ENCODE measurements at regions not wholly inside any gene's neighbourhood (a gene's known extent, or its start where the extent isn't known, plus 50 kb on each side); places are given as distances from the start of the nearest gene placed in this dataset.

GRCh38 chr3:82177774-82178173 lies 416.3 kb upstream of the GBE1 start:
- Histone ChIP-seq H3K4me3 (replicated peaks in 1 of 3; ENCODE audit: low read depth in 2 of 3, low read length in 3 of 3) (no peak overlapping the region), H3K4me2 (replicated peaks; ENCODE audit: extremely low read depth, low read length, poor library complexity, severe bottlenecking) (no peak overlapping the region), H3K36me3 (replicated peaks in 1 of 2; ENCODE audit: control insufficient read depth in 1 of 2, insufficient read depth in 2 of 2, low read length in 2 of 2) (no peaks in the 10 kb centered on the region), H3K9ac (ENCODE audit: insufficient read depth, low read length, poor library complexity, severe bottlenecking) (no peak overlapping the region), H2AFZ (ENCODE audit: insufficient read depth, low read depth, low read length, poor library complexity, severe bottlenecking) (no peak overlapping the region), H3K4me1 (ENCODE audit: control insufficient read depth in 1 of 2, insufficient read depth in 2 of 2, low read length in 2 of 2) (no peaks in the 10 kb centered on the region), H3K9me3 (replicated peaks in 1 of 2; ENCODE audit: control insufficient read depth in 1 of 2, insufficient read depth in 1 of 2, low read length in 2 of 2) (peaks cover 0 to 7% of the 10 kb centered on the region in 2 donors), H3K27ac (ENCODE audit: low read depth in 1 of 2, low read length in 2 of 2) (no peak overlapping the region), H3K27me3 (ENCODE audit: control insufficient read depth in 2 of 2, insufficient read depth in 2 of 2, low read length in 2 of 2) (no peaks in the 10 kb centered on the region), H4K20me1 (ENCODE audit: insufficient read depth, low read length) (no peaks in the 10 kb centered on the region), H3K79me2 (ENCODE audit: insufficient read depth, low read length) (no peaks in the 10 kb centered on the region)
- Mint-ChIP-seq H3K4me3 (no peak overlapping the region), H3K27me3 (ENCODE audit: low read depth in 3 of 3) (peaks cover 0 to 3% (median 0%) of the 10 kb centered on the region in 3 donors), H3K36me3 (no peaks in the 10 kb centered on the region), H3K4me1 (no peaks in the 10 kb centered on the region), H3K27ac (no peak overlapping the region), H3K9me3 (peaks cover 5 to 15% (median 10%) of the 10 kb centered on the region in 7 donors)
- intact Hi-C loops (cut with micrococcal nuclease) = no loop called here
- TF ChIP-seq CTCF (IDR thresholded peaks at IDR 0.05) = no peak
- no peak for DNase-seq

DNA sequence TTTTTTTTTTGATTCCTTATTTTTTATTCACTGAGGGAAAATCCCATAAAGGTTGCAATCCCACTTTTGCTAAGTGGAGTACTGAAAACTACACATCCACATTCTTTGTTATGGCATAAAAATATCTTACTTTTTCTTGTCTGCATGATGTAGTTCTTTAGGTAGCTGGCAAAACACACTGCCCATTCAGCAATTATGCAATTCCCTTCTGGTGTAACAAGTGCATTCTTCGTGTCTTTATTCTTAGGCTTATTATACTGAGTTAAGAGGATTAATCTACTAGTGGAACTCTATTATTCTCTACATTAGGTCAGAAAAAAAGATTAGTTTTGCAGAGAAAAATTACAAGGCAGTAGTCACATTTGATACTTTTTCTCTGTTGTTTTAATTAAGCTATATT lies 403.8 kb upstream of the GBE1 start:
- no peaks in the 10 kb centered on the region for H3K9me3 ChIP-seq (replicated peaks in 1 of 2; ENCODE audit: control insufficient read depth in 1 of 2, insufficient read depth in 1 of 2, low read length in 2 of 2)
- intact Hi-C loops (cut with micrococcal nuclease) = no loop called here
- no peak for TF ChIP-seq CTCF (IDR thresholded peaks at IDR 0.05)
- H3K4me2 ChIP-seq (replicated peaks; ENCODE audit: extremely low read depth, low read length, poor library complexity, severe bottlenecking) = no peak overlapping the region
- H3K4me3 ChIP-seq (replicated peaks in 1 of 3; ENCODE audit: low read depth in 2 of 3, low read length in 3 of 3) = no peak overlapping the region
- no peak for DNase-seq
- no peaks in the 10 kb centered on the region for H3K79me2 ChIP-seq (ENCODE audit: insufficient read depth, low read length)
- H3K4me3 Mint-ChIP-seq = no peak overlapping the region
- H3K27me3 ChIP-seq (ENCODE audit: control insufficient read depth in 2 of 2, insufficient read depth in 2 of 2, low read length in 2 of 2) = no peaks in the 10 kb centered on the region
- no peaks in the 10 kb centered on the region for H3K4me1 ChIP-seq (ENCODE audit: control insufficient read depth in 1 of 2, insufficient read depth in 2 of 2, low read length in 2 of 2)
- H3K36me3 Mint-ChIP-seq = no peaks in the 10 kb centered on the region
- H2AFZ ChIP-seq (ENCODE audit: insufficient read depth, low read depth, low read length, poor library complexity, severe bottlenecking) = no peak overlapping the region
- no peak overlapping the region for H3K27ac ChIP-seq (ENCODE audit: low read depth in 1 of 2, low read length in 2 of 2)
- no peaks in the 10 kb centered on the region for H4K20me1 ChIP-seq (ENCODE audit: insufficient read depth, low read length)
- no peaks in the 10 kb centered on the region for H3K27me3 Mint-ChIP-seq (ENCODE audit: low read depth in 3 of 3)
- H3K9me3 Mint-ChIP-seq = peaks cover 0 to 5% (median 1%) of the 10 kb centered on the region in 7 donors
- no CpG with 5 or more reads among the region's 1 CpG for WGBS (ENCODE audit: insufficient coverage)
- no peak overlapping the region for H3K9ac ChIP-seq (ENCODE audit: insufficient read depth, low read length, poor library complexity, severe bottlenecking)
- no peaks in the 10 kb centered on the region for H3K36me3 ChIP-seq (replicated peaks in 1 of 2; ENCODE audit: control insufficient read depth in 1 of 2, insufficient read depth in 2 of 2, low read length in 2 of 2)
- no peaks in the 10 kb centered on the region for H3K4me1 Mint-ChIP-seq
- H3K27ac Mint-ChIP-seq = no peak overlapping the region

All from CD14-positive monocyte (primary cell).